Fibroblast of skin of back (primary cell): ENCODE measurements at regions not wholly inside any gene's neighbourhood (a gene's known extent, or its start where the extent isn't known, plus 50 kb on each side); places are given as distances from the start of the nearest gene placed in this dataset.
"Not testable (repeated sequence)": the region's sequence is repeated elsewhere in the genome, so short reads cannot be mapped to it uniquely, and the experiment has no call there.

Experiments
- DNase-seq: peaks from one replicate; pipeline ENCODE4 v3.0.0-alpha.2; 2013

DNA sequence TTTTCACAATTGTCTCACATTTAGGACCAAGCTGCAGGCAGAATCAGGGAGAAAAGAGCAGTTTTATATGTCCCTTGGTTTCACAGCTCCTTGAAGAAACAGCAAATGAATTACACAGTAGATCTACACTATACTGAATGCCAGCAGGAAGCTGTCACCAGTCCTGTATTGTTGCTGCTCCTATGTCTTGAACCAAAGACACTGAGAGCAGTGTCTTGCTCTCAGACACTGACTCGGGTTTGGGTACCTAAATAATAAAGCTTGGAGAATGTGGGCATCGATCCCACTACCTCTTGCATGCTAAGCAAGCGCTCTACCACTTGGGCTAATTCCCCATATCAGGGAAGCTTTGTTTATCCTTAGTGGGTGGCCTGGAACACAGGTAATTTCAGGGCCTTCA, 552.7 kb downstream of the PRIM2 start:
- DNase-seq, result not testable (repeated sequence)

DNA sequence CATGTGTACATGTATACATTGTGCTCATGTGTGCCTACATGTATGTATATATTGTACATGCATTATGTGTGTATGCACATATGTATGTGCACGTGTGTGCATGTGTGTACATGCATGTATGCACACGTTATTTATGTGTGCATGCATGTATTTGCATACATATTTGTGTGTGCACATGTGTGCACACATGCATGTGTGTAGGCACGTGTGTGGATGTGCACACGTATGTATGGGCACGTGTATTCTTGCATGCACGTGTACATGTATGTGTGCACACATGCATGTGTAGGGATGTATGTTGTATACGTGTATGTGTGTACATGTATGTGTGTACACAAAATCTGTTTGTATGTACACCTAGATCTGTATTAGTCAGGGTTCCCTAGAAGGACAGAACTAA, 556.0 kb downstream of the PRIM2 start:
- DNase-seq, result not testable (repeated sequence)

DNA sequence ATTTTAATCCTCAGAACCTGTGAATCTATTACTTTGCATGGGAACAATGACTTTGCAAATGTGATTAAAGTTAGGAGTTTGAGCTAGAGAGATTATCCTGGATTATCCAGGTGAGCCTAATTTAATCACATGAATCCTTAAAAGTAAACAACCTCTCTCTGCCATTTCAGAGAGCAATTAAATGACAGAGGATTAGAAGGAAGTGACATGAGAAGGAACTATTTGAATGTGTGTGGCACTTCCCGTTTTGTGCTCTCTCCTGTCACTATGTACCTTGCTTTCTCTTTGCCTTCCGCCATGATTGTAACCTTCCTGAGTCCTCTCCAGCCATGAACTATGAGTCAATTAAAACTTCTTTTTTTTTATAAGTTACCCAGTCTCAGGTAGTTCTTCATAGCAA, 559.2 kb downstream of the PRIM2 start:
- not testable (repeated sequence) for DNase-seq

DNA sequence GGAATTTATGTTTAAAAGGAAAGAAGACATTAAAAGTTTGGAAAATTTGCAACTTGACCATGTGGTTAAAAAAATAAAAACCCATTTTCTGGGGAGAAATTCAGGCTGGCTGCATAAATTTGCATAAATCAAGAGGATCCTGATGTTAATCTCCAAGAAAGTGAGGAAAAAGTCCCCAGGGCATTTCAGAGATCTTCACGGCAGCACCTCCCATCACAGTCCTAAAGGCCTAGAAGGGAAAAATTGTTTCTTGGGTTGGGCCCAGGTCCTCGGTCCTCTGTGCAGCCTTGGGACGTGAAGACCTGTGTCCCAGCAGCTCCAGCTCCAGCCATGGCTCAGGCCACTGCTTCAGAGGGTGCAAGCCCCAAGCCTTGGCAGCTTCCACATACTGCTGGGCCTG, 560.3 kb downstream of the PRIM2 start:
- DNase-seq, result not testable (repeated sequence)

GRCh38 chr6:57878792-57879191, 561.4 kb downstream of the PRIM2 start:
- DNase-seq, result not testable (repeated sequence)

DNA sequence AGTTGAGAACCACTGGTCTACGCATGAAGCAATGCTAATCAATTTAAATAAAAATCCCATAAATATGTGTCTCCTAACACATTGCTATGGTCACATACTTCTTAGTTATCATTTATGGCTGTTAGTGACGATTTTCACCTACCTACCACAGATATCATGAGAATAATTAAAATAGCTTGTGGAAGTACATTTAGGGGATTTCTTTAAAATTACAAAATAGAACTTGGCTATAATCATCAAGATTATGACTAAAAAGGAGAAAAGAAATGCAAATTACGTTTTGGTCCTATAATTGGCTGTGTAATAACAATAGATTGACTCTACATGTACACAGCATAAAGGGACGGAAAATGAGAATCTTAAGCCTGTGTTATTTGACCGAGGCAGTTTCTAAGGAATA, 581.4 kb downstream of the PRIM2 start:
- not testable (repeated sequence) for DNase-seq

GRCh38 chr6:57900687-57901399, 583.4 kb downstream of the PRIM2 start:
- peak; percentile 5 for DNase-seq

- peak; percentile 27 for DNase-seq
Measured at GRCh38 chr6:57901445-57901844, 584.0 kb downstream of the PRIM2 start.

DNA sequence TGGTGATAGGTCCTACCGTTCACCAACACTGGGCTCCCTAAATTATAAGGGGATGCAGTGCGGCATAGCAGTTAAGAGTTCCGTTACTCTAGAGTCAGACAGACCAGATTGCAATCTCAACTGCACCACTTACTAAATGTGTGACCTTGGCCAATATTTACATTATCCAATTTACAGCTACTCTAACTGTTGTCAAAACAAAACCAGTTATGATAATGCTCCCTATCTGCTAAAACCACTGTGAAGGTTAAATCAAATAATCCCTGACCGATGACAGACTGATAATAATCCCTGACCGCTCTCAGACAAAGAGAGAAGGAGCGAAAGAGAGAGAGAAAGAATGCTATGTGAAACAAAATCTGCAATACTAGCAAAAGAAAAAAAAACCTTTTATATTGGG, 586.9 kb downstream of the PRIM2 start:
- DNase-seq, result not testable (repeated sequence)

- not testable (repeated sequence) for DNase-seq
Measured at GRCh38 chr6:57915300-57915699, 597.9 kb downstream of the PRIM2 start.

- DNase-seq, result not testable (repeated sequence)
Measured at GRCh38 chr6:57942966-57943365, 625.5 kb downstream of the PRIM2 start.

DNA sequence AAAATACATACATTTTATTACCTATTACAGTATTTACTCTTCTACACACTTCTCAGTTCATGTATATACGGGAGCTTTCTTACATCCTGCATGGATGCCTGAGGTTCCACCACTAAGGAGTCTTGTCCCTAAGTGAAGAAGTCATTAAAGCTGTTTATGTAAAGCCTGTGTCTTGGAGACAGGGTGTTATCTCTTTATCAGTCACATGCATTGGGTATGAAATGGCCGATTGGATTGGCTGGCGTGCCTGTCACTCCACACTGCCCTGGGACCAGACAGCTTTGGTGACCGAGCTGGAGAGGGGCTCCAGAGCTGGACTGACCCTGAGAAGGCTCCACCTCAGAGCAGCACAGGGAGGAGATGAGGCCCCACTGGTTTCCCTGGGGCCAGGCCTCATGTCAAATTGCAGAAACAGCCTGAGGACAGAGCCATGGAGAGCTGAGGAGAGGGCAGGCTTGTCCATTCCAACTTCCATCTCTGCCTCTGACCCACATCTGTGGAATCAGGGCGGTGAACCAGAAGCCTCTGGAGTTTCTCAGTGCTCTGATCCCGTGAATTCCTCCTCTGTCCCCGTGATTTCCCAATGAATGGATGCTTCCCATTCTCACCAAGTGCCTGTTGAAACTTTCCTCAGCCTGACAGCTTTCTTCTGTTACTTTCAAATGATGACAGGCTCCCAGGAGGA, 628.8 kb downstream of the PRIM2 start:
- not testable (repeated sequence) for DNase-seq

GRCh38 chr6:57946769-57947091, 629.3 kb downstream of the PRIM2 start:
- DNase-seq, result not testable (repeated sequence)

- not testable (repeated sequence) for DNase-seq
Measured at GRCh38 chr6:57948481-57948880, 631.1 kb downstream of the PRIM2 start.

DNA sequence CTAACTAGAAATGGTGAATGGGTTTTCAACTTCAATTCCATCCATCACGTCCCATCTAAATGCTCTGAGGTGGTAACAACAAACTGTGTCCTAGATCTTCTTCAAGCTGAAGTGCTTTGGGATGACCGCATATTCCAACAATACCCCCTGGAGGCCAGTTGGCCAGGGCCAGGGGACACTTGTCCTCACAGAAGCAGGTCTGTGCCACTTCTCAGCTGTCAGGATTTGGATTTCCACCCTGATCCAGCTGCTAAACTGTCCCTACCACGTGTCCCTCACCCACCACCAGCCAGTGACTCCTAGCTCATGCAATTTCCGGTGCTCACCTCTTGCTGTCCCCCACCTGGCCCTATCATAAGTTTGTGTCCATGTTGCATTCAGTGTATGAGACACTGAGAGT, 633.0 kb downstream of the PRIM2 start:
- not testable (repeated sequence) for DNase-seq

DNA sequence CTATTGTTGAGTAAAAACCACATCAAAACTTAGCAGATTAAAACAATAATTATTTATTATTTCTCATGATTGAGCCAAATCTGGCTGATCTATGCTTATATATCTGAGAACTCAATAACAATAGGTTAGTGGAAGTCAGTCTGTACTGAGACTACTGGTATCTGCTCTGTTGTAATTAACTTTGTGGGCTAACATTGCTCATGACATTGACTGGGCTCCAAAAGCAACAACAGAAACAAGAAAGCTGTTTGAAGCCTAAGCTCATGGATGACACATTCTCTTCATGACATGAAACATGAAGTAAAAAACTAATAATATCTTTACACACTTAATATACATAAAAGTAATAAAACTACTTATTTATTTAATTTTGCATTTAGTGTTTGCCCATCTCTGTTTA, 649.3 kb downstream of the PRIM2 start:
- not testable (repeated sequence) for DNase-seq

DNA sequence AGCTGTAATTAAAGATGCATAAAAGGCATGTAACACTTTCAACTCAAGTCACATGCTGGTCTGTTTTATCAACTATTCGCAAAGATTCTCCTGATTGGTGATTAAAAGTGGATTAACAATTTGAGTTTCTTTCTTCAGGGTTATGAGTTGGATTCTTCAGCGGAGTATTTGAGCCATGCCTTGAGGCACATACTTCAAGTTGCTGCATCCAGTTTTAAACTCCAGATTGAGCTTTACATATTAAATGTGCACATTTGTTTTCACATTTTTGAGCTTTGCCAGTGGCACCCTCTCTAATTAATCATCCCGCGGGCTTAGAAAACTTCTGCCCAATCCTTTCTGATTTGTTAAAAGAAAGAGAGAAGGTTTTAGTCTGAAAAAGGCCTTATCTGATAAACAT, 654.5 kb downstream of the PRIM2 start:
- not testable (repeated sequence) for DNase-seq

GRCh38 chr6:57974653-57975052, 657.2 kb downstream of the PRIM2 start:
- no peak for DNase-seq

GRCh38 chr6:57975127-57975526, 657.7 kb downstream of the PRIM2 start:
- not testable (repeated sequence) for DNase-seq

DNA sequence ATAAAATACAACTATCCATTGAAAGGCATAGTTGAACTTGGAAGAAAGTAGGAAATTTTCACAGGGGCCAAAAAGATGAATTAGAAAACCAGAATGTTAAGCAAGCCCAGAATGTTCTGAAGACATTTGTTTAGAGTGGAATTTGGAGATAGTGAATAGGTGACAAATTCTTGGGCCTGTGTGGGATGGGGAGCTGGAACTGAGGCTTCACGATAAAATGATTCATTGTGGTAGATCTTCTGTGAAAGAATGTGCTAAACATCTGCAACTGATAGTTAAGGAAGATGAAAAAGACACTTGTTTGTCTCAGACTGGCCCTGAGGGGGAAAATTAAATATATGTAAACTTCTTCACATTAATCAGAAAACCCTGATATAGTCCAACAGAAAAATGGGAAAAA, 658.9 kb downstream of the PRIM2 start:
- DNase-seq, result not testable (repeated sequence)

DNA sequence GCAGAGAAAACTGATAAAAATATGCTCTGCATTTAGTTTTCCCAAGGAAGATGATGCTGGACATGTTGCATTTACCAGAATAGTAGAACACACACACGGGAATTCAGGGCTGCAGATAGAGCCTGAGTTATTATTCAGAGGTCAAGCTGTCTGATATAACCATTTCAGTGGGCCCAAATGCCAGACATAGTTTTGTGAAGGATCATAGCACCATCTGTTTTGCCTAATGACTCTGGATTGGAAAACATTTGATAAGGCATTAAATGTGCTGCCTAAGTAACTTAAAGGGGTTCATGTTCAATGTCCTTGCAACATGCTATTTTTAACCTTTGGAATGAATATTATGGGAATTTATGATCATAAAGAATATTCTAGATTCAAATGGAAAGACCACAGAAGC, 666.2 kb downstream of the PRIM2 start:
- DNase-seq, result peak; percentile 16

GRCh38 chr6:57984575-57984974, 667.1 kb downstream of the PRIM2 start:
- DNase-seq, result not testable (repeated sequence)

GRCh38 chr6:57985734-57986133, 668.3 kb downstream of the PRIM2 start:
- not testable (repeated sequence) for DNase-seq

DNA sequence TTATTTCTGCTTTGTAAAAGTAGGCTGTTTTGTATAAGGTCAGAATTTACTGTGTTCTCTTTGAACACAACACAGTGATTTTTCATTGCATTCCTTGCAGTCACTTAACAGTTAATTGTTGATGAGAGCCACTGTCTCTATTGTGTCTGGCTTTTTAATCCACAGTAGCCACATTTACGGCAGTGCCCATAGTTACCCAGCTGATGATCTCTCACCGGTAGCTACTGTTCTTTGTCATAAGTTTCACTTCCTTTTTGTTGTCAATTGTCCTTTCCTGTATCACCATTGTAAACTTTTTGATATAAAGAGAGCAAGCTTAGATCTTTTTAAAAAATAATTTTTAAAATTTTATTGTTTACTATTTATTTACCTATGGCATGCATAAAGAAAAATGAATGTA, 669.2 kb downstream of the PRIM2 start:
- not testable (repeated sequence) for DNase-seq
